Bone marrow (tissue), 2 donors: ENCODE measurements at regions not wholly inside any gene's neighbourhood (a gene's known extent, or its start where the extent isn't known, plus 50 kb on each side); places are given as distances from the start of the nearest gene placed in this dataset.
"Not testable (repeated sequence)": the region's sequence is repeated elsewhere in the genome, so short reads cannot be mapped to it uniquely, and the experiment has no call there.

Experiments used
- DNase-seq, 2 donors: peaks; one replicate each; lab custom pipeline; 2025; lab: John Stamatoyannopoulos, UW

GRCh38 chr14:53285064-53285463 is 131.9 kb upstream of the DDHD1 start:
- DNase-seq: no peak

DNA sequence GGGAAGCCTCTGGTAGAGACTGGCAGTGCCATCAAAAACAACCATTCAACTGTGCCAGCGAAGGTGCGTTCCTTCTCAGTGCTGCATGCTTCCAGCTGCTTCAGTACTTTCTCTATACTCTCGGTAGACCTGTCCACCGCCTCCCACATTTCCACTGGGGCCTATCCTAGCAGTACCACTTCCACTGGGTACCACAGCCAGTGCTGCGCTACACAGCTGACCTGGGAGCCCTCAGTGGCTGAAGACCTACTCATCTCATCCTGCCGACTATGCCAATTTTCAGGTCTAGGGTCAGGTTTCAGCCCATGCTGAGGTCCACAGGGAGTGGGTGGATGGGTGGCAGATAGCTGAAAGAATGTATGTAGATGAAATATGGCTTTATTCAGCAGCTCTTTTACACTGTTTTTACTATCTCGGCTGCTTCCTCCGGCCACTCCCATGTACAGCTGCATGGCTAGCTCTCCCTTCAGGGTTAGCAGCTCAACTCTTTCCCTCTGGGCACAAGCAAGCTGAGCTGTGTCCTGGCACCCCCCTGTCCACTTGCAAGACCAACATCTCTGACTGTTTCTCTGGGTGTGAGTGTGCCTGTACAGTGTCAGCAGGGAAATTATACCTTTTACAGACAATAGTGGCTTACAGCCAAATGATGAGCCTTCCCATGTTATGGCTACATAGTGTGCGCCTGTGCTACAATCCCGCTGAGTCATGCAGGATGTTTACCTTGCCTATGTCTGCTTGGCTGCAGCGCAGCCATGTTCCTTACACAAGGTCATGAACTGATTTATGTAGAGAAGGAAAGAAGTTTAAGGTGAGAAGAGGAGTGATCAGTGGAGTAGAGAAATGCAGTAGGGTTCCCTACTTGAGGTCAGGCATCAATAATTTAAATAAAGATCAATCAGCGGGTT is 125.7 kb upstream of the DDHD1 start:
- no peak for DNase-seq

GRCh38 chr14:53273671-53274072 is 120.5 kb upstream of the DDHD1 start:
- no peak for DNase-seq

- DNase-seq: no peak
These were observed 111.9 kb upstream of the DDHD1 start for GRCh38 chr14:53265025-53265424.

- no peak for DNase-seq
These were observed 107.8 kb upstream of the DDHD1 start for GRCh38 chr14:53260928-53261327.

DNA sequence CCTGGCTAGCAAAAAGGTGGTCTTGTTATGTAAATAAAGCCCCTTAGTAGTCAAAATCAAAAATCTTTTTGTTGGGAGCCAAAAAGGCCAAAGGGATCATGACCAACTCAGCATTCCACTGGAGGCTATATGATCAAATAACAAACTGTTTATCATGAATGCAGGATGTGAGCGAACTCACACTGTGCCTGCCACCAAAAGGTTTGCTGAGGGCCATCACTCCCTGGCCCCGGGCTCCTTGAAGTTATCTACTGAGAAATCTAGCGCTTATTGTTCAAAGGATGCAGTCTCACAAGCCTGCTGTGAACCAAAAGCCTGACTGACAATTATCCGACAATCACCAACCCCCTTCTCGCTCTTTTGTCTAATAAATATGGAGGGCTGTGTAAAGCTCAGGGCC is 107.2 kb upstream of the DDHD1 start:
- DNase-seq: no peak

DNA sequence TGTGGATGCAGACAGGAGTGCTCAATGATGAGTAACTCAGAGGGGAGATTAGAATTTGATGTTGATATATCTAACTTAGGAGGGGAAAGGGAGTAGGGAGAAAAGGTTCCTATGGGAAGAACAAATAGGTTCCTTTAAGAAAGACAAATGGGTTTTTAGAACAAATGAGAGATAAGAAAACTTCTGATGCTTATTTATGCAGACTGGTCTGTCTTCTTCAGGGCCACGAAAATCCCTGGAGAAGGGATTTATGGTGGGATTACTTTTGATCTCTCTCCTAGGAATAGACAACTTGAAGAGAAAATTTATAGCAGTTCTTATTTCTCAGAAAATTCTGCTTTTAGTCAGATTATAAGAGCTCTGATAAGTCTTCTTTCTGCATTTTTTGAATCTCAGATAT is 99.0 kb upstream of the DDHD1 start:
- DNase-seq: no peak

- no peak for DNase-seq
These were observed 95.9 kb upstream of the DDHD1 start for GRCh38 chr14:53249059-53249458.

DNA sequence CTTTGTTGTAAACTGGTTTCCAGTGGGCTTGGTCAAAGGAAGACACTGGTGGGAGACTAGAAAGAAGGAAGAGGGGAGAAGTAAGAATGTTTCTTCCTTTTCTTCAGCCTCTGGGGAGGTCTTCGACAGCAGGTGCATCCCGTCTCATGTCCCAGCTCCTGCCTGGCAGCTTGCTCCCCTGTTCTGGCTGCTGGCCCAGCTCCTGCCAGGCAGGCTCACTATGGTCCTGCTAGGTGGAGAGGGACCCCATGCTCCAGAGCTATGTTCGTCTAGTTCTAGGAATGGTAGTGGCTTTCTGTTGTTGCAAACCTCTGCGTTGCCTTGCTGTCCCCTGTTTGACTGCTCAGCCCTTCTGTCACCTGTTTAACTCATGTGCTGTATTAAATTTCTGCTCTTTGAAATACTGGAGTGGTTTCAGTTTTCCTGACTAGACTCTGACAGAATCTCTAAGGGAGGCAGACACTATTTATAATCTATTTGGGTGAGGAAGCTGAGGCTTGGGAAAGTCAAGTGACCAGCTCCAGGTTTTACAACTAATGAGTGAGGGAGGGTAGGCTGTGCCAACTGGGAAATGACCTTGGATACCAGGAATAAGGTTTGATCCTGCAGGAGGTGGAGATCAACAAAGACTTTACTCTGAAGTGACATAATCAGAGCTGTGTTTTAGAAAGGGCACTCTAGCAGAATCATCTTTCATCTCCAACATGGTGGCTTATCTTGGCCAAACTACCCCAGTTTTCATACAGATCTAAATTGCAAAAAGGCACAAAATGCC is 94.7 kb upstream of the DDHD1 start:
- no peak for DNase-seq

DNA sequence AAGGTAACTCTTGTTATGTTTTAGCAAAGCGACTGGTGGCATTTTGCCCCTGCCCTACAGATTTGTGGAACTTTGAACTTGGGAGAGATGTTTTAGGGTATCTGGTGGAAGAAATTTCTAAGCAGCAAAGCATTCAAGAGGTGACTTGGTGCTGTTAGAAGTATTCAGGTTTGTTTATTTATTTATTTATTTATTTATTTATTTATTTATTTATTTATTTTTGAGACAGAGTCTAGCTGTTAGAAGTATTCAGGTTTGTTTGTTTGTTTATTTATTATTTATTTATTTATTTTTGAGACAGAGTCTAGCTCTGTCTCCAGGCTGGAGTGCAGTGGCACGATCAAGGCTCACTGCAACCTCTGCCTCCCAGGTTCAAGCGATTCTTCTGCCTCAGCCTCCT is 89.8 kb upstream of the DDHD1 start:
- not testable (repeated sequence) for DNase-seq

DNA sequence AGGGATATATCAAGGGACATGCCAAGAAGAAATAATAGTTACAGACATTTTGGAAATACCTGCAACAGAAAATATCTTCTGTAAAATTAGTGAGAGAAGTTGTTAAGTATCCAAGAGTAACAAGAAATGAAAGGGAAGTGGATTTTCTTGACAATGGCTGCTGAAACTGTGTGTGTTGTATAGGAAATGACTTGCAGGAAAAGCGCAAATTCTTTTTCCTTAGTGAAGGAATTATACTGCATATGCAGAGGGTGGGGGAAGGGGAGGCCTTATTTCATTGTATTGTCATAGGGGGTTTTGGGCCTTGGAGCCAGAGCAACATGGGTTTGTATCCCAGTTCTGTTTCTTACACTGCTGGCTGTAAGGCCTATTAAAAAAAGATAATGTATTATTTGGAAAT is 84.4 kb upstream of the DDHD1 start:
- no peak for DNase-seq

- no peak for DNase-seq
These were observed 83.6 kb upstream of the DDHD1 start for GRCh38 chr14:53236708-53237107.

DNA sequence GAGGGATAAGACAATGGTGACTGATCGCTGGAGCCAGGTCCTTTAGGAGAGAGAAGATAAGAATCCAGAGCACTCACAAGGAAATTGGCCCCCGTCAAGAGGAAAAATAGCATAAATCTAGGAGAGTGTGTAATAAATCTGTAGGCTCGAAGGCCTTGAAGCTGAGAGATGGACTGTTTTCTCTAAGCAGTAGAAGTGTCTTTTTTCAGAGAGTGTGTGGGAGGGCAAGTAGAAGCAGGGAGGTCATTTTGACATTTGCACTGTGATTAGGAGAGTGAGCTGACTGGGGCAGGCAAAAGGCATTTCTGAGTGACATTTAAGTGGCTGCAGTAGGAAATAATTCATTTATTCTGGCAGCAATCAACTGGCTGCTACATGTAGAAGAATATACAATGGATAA is 78.0 kb upstream of the DDHD1 start:
- DNase-seq: no peak

GRCh38 chr14:53228966-53229365 is 75.8 kb upstream of the DDHD1 start:
- DNase-seq: no peak

DNA sequence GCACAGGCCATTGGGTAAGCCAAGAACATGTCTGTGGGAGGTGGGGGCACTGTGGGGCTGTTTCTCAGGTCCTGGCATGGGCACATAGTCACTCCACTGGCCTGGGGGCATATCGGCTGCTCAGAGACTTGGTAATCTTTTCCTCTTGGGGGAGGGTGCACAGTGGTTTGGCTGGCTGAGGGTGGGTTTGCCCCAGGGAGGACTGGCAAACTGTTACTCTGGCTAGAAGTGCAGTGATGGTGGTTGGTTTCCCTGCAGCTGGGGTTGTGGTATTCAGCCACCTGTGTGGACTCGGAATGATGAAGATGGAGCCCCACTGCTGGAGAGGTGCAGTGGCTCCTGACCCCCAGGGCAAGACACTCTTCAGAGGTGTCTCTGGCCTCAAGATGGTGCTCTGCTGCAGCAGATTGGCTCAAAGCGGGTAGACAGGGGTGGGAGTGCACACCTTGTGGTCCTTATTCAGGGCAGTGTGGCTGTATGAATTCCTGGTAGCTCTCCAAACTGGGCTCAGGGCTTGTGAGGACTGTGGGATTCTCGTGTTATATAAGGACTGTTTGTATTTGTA is 74.1 kb upstream of the DDHD1 start:
- no peak for DNase-seq

- no peak for DNase-seq
These were observed 73.4 kb upstream of the DDHD1 start for GRCh38 chr14:53226553-53226952.

DNA sequence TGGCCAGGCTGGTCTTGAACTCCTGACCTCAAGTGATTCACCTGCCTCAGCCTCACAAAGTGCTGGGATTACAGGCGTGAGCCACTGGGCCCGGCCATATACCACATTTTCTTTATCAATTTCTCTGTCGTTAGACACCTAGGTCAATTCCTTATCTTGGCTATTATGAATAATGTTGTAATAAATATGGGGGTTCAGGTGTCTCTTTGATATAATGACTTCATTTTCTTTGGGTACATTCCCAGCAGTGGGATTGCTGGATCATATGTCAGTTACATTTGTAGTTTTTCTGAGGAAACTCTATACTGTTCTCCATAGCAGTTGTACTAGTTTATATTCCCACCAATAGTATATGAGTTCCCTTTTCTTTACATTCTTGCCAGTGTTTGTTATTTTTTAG is 67.8 kb upstream of the DDHD1 start:
- no peak for DNase-seq

- DNase-seq: no peak
These were observed 65.0 kb upstream of the DDHD1 start for GRCh38 chr14:53218161-53218560.

DNA sequence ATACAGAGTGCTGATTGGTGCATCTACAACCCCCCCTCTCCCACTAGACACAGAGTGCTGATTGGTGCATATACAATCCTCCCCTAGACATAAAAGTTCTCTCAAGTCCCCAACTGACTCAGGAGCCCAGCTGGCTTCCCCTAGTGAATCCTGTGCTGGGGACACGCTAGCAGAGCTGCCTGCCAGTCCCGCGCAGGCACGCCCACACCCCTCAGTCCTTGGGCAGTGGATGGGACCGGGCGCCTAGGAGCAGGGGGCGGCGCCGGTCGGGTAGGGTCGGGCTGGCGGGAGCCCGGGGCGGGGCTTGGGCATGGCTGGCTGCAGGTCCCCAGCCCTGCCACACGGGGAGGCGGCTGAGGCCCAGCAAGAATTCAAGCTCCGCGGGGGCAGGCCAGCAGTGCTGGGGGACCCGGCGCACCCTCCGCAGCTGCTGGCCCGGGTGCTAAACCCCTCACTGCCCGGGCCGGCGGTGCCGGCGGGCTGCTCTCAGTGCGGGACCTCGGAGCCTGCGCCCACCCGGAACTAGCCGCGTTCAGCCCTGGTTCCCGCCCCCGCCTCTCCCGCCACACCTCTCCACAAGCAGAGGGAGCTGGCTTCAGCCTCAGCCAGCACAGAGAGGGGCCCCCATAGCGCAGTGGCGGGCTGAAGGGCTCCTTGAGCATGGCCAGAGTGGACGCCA is 64.3 kb upstream of the DDHD1 start:
- DNase-seq: peak; percentile 56 to 73

DNA sequence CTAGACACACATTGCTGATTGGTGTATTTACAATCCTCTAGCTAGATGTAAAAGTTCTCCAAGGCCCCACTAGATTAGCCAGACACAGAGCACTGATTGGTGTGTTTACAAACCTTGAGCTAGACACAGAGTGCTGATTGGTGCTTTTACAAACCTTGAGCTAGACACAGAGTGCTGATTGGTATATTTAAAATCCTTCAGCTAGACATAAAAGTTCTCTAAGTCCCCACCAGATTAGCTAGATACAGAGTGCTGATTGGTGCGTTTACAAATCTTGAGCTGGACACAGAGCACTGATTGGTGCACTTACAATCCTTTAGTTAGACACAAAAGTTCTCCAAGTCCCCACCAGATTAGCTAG is 63.8 kb upstream of the DDHD1 start:
- DNase-seq: not testable (repeated sequence)

DNA sequence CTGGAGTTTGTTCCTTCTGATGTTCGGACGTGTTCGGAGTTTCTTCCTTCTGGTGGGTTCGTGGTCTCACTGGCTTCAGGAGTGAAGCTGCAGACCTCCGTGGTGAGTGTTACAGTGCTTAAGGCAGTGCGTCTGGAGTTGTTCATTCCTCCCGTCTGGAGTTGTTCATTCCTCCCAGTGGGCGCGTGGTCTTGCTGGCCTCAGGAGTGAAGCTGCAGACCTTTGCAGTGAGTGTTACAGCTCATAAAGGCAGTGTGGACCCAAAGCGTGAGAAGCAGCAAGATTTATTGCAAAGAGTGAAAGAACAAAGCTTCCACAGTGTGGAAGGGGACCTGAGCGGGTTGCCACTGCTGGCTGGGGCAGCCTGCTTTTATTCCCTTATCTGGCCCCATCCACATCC is 63.4 kb upstream of the DDHD1 start:
- DNase-seq: not testable (repeated sequence)

DNA sequence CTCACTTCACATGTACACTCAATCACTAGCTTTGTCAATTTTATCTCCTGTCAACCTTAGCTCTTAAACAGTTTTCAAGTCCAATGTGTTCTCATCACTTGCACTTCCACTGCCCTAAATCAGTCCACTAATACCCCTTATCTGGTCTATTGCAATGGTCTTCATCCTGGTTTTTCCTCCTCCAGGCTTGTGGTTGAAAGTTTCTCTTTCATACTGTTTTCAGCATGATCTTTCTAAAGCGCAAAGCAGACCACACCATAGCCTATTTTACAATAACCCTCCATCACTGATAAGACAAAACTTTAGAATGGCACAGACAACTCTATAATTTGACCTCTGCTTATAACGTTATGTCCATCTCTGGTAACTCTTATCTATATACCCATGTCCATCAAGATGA is 62.0 kb upstream of the DDHD1 start:
- DNase-seq: no peak

DNA sequence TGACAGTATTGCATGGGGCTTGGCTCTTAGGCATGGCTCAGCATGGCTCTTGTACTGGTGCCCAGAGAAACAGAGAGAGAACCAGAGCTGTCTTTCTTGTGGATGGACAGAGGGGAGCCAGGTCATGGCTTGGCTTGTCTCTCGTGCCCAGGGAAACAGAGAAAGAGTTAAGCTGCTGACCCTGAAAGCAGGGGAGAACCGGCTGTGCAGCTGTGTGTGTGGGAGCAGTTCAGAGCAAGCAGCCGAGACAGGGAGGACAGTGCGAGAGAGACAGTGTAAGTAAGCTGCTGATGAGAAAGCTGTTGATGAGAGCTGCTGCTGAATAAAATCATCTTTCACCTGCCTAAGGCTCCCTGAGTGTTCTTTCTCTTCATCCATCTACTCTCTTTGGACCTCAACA is 61.3 kb upstream of the DDHD1 start:
- no peak for DNase-seq
